Activated CD4-positive, alpha-beta memory T cell treated with anti-CD3 and anti-CD28 coated beads, Interleukin-2, amount 10 ng/mL, durations not matched to agents 7 days and 5 days (primary cell): ENCODE measurements at regions not wholly inside any gene's neighbourhood (a gene's known extent, or its start where the extent isn't known, plus 50 kb on each side); places are given as distances from the start of the nearest gene placed in this dataset.
"Not testable (repeated sequence)": the region's sequence is repeated elsewhere in the genome, so short reads cannot be mapped to it uniquely, and the experiment has no call there.

ENCODE experiments used
- CTCF ChIA-PET: fragments of 350-600 bp; sonication (Branson Sonifier 250); formaldehyde crosslinking; loops from one replicate; lab custom pipeline; 2021; ENCODE audit warnings: antibody characterized with exemption, inconsistent platforms; lab: Charles Lee
- POLR2A ChIA-PET: fragments of 350-600 bp; sonication (Branson Sonifier 250); formaldehyde crosslinking; loops from one replicate; lab custom pipeline; 2021; ENCODE audit warnings: antibody characterized with exemption; lab: Charles Lee
- DNase-seq: peaks from one replicate; pipeline ENCODE4 v3.0.0-alpha.2; 2020
- H3K27ac Mint-ChIP-seq: one replicate; pipeline ENCODE4 v1.8.0; 2021; ENCODE audit warnings: mild to moderate bottlenecking, mixed read lengths
- H3K27me3 Mint-ChIP-seq: one replicate; pipeline ENCODE4 v1.8.0; 2021; ENCODE audit warnings: mixed read lengths
- H3K36me3 Mint-ChIP-seq: one replicate; pipeline ENCODE4 v1.8.0; 2021; ENCODE audit warnings: low read depth, mixed read lengths
- H3K4me1 Mint-ChIP-seq: one replicate; pipeline ENCODE4 v1.8.0; 2021; ENCODE audit warnings: mixed read lengths
- H3K4me3 Mint-ChIP-seq: one replicate; pipeline ENCODE4 v1.8.0; 2021; ENCODE audit warnings: mild to moderate bottlenecking, mixed read lengths
- H3K9me3 Mint-ChIP-seq: one replicate; pipeline ENCODE4 v1.8.0; 2021; ENCODE audit warnings: mixed read lengths

GRCh38 chr6:84317463-84317862 lies 90.0 kb upstream of the CEP162 start:
- ChIA-PET CTCF (no interaction called here), POLR2A (no interaction called here)
- Mint-ChIP-seq H3K9me3 (no peaks in the 10 kb centered on the region), H3K36me3 (no peaks in the 10 kb centered on the region), H3K4me1 (no peaks in the 10 kb centered on the region), H3K4me3 (no peak overlapping the region), H3K27ac (no peak overlapping the region), H3K27me3 (no peaks in the 10 kb centered on the region)
- no peak for DNase-seq

GRCh38 chr6:84314377-84314898 lies 87.0 kb upstream of the CEP162 start:
- Mint-ChIP-seq H3K27ac (no peak overlapping the region), H3K9me3 (no peaks in the 10 kb centered on the region), H3K4me1 (no peaks in the 10 kb centered on the region), H3K27me3 (no peaks in the 10 kb centered on the region), H3K36me3 (no peaks in the 10 kb centered on the region), H3K4me3 (no peak overlapping the region)
- ChIA-PET CTCF (no interaction called here), POLR2A (no interaction called here)
- DNase-seq = no peak

- Mint-ChIP-seq H3K27me3 (no peaks in the 10 kb centered on the region), H3K27ac (no peak overlapping the region), H3K4me1 (no peaks in the 10 kb centered on the region), H3K36me3 (no peaks in the 10 kb centered on the region), H3K4me3 (no peak overlapping the region), H3K9me3 (no peaks in the 10 kb centered on the region)
- DNase-seq = no peak
- CTCF ChIA-PET = no interaction called here
- POLR2A ChIA-PET = no interaction called here
Measured at GRCh38 chr6:84309336-84309735, 81.9 kb upstream of the CEP162 start.

- DNase-seq = no peak
- POLR2A ChIA-PET = no interaction called here
- no peaks in the 10 kb centered on the region for H3K36me3 Mint-ChIP-seq
- H3K4me3 Mint-ChIP-seq = no peak overlapping the region
- no peak overlapping the region for H3K27ac Mint-ChIP-seq
- no peaks in the 10 kb centered on the region for H3K27me3 Mint-ChIP-seq
- H3K9me3 Mint-ChIP-seq = no peaks in the 10 kb centered on the region
- H3K4me1 Mint-ChIP-seq = no peaks in the 10 kb centered on the region
- CTCF ChIA-PET = no interaction called here
Measured at GRCh38 chr6:84304881-84305280, 77.4 kb upstream of the CEP162 start.

GRCh38 chr6:84291033-84291432 lies 63.6 kb upstream of the CEP162 start:
- DNase-seq, H3K4me1 Mint-ChIP-seq, H3K36me3 Mint-ChIP-seq, POLR2A ChIA-PET, CTCF ChIA-PET, H3K27me3 Mint-ChIP-seq, H3K4me3 Mint-ChIP-seq, H3K27ac Mint-ChIP-seq: not testable (repeated sequence)
- H3K9me3 Mint-ChIP-seq = peaks cover 12% of the 10 kb centered on the region

GRCh38 chr6:84284428-84285049 lies 57.1 kb upstream of the CEP162 start:
- no peak for DNase-seq
- CTCF ChIA-PET = no interaction called here
- no peaks in the 10 kb centered on the region for H3K9me3 Mint-ChIP-seq
- no peaks in the 10 kb centered on the region for H3K4me1 Mint-ChIP-seq
- H3K27ac Mint-ChIP-seq = no peak overlapping the region
- peaks cover 7% of the 10 kb centered on the region for H3K27me3 Mint-ChIP-seq
- POLR2A ChIA-PET = no interaction called here
- no peak overlapping the region for H3K4me3 Mint-ChIP-seq
- no peaks in the 10 kb centered on the region for H3K36me3 Mint-ChIP-seq

- H3K36me3 Mint-ChIP-seq = no peaks in the 10 kb centered on the region
- ChIA-PET POLR2A (no interaction called here), CTCF (no interaction called here)
- peaks cover 7% of the 10 kb centered on the region for H3K27me3 Mint-ChIP-seq
- no peak overlapping the region for H3K27ac Mint-ChIP-seq
- no peak overlapping the region for H3K4me3 Mint-ChIP-seq
- DNase-seq = no peak
- no peaks in the 10 kb centered on the region for H3K9me3 Mint-ChIP-seq
- H3K4me1 Mint-ChIP-seq = no peaks in the 10 kb centered on the region
Measured at GRCh38 chr6:84282550-84282949, 55.1 kb upstream of the CEP162 start.

GRCh38 chr6:84280639-84281038 lies 53.2 kb upstream of the CEP162 start:
- POLR2A ChIA-PET = no interaction called here
- CTCF ChIA-PET = interaction anchor here (1.0 kb wide), 1 partner anchor 18 kb away, joined by 3 read pairs; no protein-coding TSS in a partner anchor
- no peak overlapping the region for H3K27ac Mint-ChIP-seq
- no peak for DNase-seq
- H3K36me3 Mint-ChIP-seq = no peaks in the 10 kb centered on the region
- H3K4me1 Mint-ChIP-seq = no peaks in the 10 kb centered on the region
- no peak overlapping the region for H3K4me3 Mint-ChIP-seq
- no peaks in the 10 kb centered on the region for H3K9me3 Mint-ChIP-seq
- H3K27me3 Mint-ChIP-seq = peaks cover 7% of the 10 kb centered on the region

- ChIA-PET CTCF (no interaction called here), POLR2A (no interaction called here)
- H3K36me3 Mint-ChIP-seq = no peaks in the 10 kb centered on the region
Measured at GRCh38 chr6:84280030-84280429, 52.6 kb upstream of the CEP162 start.

GRCh38 chr6:84278321-84278998 lies 51.0 kb upstream of the CEP162 start:
- CTCF ChIA-PET = no interaction called here
- Mint-ChIP-seq H3K4me3 (no peak overlapping the region), H3K9me3 (no peaks in the 10 kb centered on the region), H3K4me1 (no peaks in the 10 kb centered on the region), H3K27ac (no peak overlapping the region), H3K27me3 (peaks cover 4% of the 10 kb centered on the region), H3K36me3 (no peaks in the 10 kb centered on the region)
- POLR2A ChIA-PET = no interaction called here
- DNase-seq = no peak

More at GRCh38 chr6:84280030-84280429, 52.6 kb upstream of the CEP162 start:
- no peak overlapping the region for H3K4me3 Mint-ChIP-seq
- no peak overlapping the region for H3K27ac Mint-ChIP-seq
- no peaks in the 10 kb centered on the region for H3K4me1 Mint-ChIP-seq
- H3K9me3 Mint-ChIP-seq = no peaks in the 10 kb centered on the region
- DNase-seq = no peak
- H3K27me3 Mint-ChIP-seq = peaks cover 7% of the 10 kb centered on the region
